ENCODE measurements at regions not wholly inside any gene's neighbourhood (a gene's known extent, or its start where the extent isn't known, plus 50 kb on each side); places are given as distances from the start of the nearest gene placed in this dataset.

DNA sequence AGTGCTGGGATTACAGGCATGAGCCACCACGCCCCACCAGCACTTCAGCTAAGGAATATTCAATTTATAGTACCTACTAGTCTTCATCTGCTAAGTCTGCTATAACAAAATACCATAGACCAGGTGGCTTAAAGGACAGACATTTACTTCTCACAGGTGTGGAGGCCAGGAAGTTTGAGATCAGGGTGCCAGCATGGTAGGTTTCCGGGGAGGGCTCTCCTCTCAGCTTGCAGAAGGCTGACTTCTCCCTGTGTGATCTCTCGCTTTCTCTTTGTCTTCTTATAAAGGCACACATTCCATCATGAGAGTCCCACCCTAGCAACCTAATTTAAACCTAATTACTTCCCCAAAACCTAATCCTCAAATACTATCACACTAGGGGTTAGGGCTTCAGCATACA, 433.0 kb downstream of the INSC start:
- DNase-seq = no peak

DNA sequence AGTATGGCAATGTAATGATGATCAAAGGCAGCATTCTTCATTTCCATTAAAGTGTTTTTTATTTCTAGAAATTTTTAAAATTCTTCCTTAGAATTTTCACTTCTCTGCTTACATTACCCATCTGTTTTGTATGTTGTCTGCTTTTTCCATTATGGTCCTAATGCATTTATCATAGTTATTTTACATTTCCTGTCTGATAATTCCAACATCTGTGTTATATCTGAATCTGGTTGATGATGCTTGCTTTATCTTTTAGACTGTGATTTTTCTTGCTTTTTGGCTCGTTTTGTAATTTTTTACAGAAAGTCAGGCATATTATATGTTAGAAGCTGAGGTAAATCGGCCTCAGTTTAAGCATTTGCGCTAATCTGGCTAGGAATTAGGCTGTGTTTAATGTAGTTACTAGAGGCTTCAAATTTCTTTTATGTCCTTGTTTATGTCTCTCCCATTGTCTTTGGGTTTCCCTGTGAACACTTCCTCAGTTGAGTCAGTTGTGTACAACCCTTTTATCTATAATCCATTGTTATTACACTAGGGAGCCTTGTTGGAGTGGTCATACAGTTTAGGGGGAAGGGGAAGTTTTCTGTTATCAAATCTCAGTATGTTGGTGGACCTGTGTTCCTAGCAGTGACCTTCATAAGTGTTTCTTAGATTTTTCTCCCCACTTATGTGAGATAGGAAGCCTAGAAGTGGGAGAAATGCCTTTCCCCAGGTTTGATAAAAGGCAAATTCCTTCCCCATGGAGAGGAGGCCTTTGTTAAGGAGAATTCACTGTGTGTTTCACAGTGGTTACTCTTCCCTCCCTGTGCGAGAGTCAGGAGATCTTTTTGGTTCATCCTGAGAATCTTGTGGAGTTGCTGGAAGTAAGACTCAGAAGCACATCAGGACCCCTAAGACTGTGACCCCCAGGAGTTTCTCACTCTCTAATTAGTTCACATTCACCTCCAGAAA, 437.5 kb downstream of the INSC start:
- no peak for DNase-seq

DNA sequence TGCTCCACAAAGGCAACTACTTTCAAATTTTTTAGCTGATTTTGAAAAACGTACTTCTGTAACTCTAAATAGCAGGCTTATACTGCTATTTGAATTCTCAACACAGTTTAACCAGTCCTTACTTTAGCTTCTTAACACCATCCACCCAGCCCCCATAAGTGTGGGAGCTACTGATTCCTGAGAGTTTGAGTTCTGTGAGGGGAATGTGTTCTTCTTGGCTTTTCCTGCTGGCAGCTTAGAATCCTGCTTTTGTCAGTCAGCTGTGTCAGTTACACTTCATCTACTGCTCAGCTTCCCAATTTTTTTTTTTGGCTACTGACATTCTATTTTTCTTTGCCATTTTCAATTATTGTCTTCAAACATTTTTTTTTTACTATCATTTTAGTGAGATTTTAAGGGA, 440.4 kb downstream of the INSC start:
- DNase-seq = no peak

DNA sequence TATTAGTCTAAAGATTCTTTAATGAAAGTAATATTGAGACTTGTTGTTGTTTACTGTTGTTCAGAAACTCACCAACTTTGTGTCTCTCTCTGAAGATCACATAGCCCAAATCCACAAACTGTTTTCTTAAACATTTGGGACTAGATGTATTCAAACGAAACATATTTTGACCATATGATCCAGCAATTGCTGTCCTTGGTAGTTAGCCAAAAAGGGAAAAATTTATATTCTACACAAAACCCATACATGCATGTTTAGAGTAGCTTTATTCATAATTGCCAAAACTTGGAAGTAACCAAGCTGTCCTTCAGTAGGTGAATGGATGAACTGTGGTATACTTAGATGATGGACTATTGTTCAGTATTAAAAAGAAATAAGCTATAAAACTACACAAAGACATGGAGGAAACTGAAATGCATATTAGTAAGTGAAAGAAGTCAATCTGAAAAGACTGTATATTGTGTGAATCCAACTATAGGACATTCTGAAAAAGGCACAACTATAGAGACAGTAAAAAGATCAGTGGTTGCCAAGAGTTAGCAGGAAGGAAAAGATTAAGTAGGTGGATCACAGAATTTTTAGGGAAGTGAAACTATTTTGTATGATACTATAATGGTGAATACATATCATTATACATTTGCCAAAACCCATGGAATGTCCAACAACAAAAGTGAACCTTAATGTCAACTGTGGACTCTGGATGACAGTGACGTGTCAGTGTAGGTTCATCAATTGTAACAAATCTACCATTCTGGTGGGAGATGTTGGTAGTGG, 442.9 kb downstream of the INSC start:
- DNase-seq = no peak

DNA sequence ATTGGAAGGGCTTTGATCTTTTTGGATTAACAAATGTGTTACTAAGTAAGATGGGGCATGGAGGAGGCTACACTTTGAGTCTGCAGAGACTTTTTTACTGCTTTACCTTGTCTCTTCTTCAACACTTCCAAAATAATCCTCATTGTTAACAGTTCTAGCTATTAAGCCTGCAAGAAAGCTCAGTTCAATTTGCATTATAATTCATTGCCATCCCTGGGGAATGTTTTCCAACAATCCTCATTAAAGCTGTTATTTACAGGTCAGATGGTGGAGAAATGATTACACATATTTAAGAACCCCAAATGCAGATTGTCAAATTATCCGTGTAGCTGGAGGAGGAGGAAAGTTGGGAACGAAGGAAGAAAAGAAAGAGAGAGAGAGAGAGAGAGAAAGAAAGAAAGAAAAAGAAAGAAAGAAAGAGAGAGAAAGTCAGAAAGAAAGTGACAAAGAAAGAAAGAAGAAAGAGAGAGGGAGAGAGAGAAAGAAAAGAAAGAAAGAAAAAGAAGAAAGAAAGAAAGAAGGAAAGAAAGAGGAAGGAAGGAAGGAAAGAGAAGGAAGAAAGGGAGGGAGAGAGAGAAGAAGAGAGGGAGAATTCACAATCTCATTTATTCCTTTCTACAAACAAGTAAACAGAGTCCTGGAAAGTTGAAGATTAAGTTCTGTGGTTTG, 443.9 kb downstream of the INSC start:
- no peak for DNase-seq

DNA sequence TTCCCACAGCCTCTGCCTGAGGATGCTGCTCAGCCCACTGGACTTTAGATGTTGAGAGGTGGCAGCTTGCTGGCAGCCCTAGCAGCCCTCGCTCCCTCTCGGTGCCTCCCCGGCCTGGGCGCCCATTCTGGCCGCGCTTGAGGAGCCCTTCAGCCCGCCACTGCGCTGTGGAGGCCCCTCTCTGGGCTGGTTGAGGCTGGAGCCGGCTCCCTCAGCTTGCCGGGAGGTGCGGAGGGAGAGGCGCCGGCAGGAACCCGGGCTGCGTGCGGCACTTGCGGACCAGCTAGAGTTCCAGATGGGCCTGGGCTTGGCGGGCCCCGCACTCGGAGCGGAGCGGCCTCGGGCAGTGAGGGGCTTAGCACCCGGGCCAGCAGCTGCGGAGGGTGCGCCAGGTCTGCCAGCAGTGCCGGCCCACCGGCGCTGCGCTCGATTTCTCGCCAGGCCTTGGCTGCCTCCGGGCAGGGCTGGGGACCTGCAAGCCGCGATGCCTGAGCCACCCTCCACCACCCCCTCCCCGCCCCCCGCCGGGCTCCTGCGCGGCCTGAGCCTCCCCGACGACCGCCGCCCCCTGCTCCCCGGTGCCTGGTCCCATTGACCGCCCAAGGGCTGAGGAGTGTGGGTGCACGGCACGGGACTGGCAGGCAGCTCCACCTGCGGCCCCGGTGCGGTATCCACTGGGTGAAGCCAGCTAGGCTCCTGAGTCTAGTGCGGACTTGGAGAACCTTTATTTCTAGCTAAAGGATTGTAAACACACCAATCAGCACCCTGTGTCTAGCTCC, 446.2 kb downstream of the INSC start:
- no peak for DNase-seq

DNA sequence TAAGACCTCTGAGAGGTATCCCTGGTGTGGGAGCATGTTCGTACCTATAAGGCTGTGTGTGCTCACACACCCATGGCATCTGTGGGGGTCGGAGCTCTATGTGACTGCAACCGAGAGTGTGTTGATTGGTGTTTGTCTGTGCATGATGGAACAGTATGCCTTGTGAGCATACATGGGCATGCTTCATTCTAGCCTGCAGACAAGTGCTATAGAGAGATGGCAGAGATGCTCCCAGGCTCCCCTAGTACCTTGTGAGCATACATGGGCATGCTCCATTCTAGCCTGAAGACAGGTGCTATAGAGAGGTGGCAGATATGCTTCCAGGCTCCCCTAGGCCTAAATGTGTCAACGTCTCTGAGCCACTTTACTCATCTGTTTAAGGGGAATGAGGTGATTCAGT, 447.5 kb downstream of the INSC start:
- DNase-seq = no peak

DNA sequence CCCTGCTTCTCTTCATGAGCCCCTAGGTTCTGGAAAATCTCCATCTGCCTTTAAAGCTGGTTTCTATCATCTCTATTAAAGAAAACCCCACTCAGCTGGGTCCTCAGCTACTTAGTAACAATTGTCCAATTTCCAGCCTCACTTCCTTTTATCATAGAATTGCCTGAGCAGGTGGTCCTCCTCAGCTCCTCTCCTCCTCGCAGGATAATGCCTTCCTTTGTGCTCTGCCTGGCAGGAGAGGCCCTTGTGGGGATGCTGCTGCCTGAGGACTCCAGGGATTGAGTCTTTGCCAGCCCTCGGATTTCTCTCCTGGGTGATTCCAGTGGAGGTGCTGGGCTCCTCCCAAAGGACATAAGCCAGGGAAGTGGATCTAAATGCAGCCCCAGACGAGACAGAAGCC, 448.3 kb downstream of the INSC start:
- DNase-seq = no peak

DNA sequence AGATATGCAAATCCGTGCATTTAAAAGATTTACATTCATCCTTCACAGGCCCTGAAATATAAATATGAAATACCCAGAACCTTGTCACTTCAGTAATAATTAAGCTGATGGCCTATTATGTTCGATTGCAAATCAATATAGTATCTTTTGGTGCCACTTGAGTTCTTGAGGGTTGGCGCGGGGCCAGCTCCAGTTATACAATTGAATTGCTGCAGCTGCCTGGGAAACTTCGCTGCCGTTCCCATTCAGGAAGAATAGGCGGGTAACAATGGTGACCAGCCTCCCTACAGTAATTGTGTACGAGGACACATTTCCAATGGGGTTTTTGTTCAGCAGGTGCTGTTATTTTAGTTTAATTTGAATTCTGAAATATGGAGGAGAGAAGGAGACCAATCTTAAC, 451.2 kb downstream of the INSC start:
- DNase-seq = no peak

DNA sequence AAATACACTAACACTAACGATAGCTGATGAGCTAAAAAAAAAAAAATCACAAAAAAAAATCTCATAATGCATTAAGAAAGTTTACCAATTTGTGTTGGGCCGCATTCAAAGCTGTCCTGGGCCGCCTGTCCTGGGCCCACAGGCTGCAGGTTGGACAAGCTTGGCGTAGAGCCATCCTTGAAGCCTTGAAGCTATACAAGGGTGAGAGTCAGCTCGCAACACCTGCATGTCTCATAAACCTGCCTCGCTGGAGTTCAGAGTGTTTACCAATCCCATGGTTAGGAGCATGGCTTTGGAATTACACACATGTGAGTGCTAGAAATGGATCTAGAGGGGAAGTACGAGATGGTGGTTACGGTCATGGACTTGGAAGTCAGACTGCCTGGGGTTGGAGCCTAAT, 453.7 kb downstream of the INSC start:
- DNase-seq = no peak

DNA sequence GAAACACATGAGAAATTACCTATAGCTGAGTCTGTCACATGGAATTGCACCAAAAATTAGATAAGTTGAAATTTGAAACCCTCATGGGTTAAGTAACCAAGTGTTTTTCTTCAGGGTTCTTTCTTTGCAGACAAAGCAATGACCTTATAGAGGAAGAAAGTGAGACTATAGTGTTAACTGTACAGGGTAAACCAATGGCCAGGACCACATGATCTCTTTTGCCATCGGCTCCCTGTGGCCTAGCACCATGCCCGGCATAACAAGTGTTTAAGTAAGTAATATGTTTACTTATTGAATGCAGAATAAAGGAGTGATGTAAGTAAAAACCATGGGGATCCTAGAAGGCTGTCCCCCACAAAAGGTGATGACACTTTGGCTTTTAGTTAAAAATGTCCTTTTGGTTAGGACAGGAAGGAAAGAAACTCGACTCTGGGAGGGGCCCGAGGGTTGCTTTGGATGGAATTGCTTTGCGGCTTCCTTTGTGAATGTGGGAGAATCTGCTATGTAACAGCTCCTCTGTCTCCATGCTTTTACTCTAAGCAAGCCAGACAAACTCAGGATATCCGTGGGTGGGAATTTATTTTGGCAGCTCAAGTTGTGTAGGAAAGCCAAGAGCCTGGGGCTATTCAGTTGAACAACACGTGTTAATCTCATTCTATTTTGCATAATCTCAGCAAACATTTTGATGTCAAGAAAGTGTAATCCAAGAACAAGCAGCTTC, 454.7 kb downstream of the INSC start:
- no peak for DNase-seq

DNA sequence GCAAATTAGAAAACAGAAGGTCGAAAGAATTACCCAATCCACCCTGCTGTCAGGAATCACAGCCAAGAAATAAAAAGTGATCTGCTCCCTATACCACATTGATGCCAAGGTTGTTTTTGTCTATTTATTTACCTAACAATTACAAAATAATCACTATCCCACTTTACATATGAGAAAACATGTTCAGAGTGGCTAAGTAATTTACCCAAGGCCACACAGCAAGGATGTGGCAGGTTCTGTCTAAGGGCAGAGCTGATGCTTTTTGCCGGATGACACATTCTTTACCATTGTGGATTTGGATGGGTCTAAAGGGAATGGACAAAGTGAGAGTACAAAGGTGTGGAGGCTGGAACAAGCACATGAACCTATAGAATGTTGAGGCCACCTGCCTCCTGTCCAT, 460.7 kb downstream of the INSC start:
- no peak for DNase-seq

DNA sequence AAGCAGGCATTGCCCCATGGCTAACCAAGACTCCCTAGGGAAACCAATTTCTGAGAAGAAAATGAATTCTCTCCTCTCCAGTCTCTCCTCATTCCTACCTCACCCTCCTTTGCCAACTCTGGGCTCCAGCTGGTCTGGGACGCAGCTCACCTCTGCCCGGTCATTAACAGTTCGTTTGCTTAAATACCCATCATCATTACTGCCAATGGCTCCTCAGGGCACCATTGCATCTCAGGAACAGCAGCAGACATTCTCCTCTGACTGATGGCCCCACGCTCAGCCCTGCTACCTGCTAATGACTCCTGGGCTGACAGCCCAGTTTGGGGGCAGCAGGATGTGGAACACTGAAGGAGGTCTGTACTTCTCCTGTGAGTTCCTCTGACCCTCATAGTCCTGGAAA, 462.0 kb downstream of the INSC start:
- DNase-seq = no peak

DNA sequence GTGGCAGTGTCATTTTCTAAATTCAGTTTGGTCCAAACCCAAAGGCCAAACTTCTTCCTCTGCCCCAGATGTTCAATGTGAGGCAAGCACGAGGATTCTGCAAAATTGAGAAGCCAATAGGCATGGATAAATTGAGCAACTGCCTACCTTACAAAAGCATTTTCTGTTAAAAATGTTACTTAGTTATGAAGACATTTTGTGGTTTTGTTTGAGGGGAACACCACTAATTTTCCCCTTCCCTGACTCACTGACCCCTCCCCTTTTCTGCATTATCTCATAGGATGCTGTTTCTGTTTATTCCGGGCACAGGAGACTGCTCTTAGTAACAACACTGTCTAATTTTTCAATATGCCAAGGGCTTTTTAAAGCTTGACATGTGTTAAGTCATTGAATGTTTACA, 462.8 kb downstream of the INSC start:
- DNase-seq = no peak

DNA sequence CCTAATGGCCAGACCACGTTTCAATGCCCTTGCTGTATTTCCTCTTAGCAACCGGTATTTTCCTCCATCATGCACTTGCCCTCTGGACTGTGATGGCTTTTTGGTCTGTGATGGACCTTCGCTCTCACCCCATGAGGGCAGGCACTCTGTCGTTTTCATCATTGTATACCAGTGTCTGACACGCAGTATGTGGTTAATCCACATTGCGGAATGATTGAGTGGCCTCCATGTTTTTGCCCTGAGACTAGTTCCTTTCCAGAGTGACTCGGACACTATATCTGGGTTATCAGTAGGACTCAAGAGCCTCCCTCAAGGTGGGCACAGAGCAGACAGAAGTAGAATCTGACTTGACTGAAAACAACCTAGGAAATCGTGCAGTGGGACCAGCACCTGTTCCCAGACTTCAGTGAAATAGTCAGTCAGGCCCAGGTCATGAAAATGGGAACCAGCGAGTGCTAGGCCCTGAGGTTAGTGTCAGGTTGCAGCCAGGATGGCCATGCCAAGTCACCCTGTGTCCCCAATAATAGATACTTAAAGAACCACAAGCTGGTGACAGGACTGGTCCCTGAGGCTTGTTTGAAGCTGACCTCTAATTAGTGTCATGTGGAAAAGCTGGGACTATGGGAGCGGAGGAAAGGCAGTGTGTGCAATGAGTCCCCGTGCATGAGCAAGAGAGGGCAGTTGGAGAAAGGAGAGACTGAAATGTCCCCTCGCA, 464.7 kb downstream of the INSC start:
- no peak for DNase-seq

DNA sequence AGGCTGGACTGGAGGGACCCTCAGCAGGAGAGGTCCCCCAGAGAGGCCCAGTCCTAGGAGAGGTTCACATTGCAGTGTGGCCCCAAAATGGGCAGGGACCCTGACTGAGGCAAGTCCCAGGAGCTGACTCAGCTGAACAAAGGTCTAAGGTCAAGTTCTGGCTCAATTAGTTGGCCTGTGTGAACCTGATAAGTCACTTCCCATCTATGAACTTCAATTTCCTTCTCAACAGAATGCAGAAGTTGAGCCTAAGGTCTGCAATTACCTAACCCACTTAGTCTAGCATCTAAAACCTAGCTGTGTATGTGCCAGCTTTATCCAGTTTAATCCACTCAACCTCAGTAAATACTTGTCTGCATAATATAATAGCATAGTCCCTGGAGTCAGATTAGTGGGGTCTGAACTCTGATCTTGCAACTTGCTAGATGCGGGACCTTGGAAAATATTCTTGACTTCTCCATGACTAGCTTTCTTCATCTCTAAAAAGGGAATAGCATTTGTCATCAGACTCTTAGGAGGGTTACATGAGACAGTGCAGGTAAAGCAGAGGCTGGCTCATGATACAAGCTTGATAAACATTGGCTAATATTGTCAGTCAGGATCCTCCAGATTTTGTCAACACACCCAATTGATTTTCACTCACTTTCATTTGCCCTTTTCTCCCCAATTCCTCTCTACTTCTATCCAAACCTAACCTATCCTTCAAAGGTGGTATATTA, 465.5 kb downstream of the INSC start:
- no peak for DNase-seq

DNA sequence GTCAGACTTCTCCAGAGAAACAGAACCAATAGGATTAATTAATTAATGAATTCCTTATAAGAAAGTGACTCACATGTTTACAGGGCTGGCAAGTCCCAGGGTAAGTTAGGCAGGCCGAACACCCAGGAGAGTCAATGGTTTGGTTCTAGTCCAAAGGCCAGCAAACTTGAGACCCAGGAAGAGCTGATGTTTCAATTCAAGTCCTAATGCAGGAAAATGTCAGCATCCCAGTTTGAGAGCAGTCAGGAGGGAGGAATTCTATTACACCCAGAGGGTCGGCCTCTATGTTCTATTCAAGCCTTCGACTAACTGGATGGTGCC, 466.0 kb downstream of the INSC start:
- DNase-seq = no peak

DNA sequence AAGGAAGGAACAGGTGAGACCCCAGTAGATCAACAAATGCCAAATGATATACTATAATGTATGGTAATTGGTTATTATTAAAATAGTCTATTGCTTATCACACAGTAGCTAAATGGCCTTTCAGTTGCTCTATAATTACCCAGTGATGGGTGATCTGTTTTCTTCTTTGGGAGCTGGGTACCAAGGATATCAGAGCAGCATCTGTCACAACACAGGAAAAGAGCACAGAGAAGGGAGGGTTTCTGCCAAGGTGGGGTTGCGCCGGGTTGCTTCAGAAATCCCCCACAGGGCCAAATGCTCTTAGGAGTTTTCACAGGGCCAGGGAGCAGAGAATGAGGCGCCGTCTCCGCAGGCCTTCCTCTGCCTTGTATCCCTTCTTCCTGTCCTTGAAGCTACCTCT, 469.4 kb downstream of the INSC start:
- DNase-seq = no peak

DNA sequence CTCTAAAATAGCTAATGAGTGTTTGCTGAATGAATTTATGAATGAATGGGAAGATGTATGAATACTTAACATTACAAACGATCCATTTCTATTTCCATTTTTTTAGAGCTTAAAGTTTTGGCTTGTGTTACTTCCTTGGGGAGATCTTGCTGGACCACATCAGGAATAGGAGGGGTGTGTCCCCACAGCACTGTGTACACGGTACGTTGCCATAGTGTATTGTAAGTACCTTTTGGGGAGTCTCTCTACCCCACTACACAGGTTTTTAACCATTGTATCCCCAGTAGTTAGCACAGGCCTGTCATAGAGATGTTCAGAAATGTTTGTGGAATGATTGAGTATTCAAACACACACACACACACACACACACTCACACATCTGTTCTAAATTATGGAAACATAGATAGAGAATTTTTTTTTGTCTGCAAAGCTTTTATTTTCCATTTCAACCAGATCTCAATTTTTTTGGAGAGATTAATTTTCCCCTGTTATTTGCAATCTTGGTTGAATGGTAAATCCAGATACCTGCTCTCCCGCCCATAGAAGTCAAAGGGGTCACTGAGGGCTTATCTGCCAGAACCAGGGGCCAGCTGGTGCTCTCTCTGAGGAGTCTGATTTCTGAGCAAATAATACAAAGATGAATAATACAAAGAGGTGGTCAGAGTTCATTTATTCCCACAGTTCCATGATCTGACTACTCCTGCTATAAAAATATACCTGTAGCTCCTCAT, 471.0 kb downstream of the INSC start:
- no peak for DNase-seq

DNA sequence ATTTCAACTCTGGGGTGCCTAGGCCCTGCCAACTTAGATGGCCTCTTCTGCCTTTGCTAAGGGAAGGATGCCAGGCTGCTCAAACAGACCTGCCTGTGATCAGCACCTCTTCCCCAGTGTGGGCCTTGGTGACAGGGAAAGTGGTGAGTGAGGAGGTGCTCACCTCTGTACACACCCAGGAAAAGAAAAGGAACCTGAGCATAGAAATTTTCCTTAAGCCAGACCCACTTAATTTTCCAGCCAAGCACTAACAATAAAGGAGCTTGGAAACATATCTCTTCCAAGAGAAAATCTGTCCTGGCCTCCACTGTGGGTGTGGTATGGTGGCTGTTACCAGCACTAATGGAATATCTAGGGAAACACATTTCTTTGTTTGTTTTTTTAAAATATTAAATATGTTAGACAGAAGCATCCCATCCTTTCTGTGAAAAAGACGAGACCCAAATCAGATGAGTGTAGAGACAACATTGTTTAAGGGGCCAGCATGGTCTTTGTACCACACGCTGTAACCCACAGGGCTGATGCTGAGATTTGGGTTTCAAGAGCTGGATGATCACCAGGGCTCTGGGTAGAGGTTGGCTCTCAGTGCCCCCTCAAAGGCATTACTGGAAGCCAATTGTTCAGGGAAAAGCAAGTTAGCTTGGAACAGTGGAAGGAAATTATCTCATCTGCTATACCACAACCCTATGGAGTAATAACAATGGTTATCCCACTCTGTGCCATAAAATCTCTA, 472.2 kb downstream of the INSC start:
- DNase-seq = no peak
